Activated effector memory CD4-positive, alpha-beta T cell treated with anti-CD3 and anti-CD28 coated beads, Interleukin-2, amount 50 U/mL, for 16 hours (primary cell): ENCODE measurements at regions not wholly inside any gene's neighbourhood (a gene's known extent, or its start where the extent isn't known, plus 50 kb on each side); places are given as distances from the start of the nearest gene placed in this dataset.

Experiments
- DNase-seq: peaks from one replicate; pipeline ENCODE4 v3.0.0-alpha.2; 2020

GRCh38 chr1:39141925-39142324, 62.6 kb upstream of the MACF1 start:
- DNase-seq = no peak

GRCh38 chr1:39142401-39143060, 62.0 kb upstream of the MACF1 start:
- DNase-seq = no peak

GRCh38 chr1:39144924-39145323, 59.6 kb upstream of the MACF1 start:
- DNase-seq = no peak

- no peak for DNase-seq
These were observed 59.0 kb upstream of the MACF1 start for GRCh38 chr1:39145331-39145965.

GRCh38 chr1:39146681-39147080, 57.8 kb upstream of the MACF1 start:
- no peak for DNase-seq

GRCh38 chr1:39147099-39148025, 57.1 kb upstream of the MACF1 start:
- DNase-seq = no peak

GRCh38 chr1:39148942-39149341, 55.6 kb upstream of the MACF1 start:
- DNase-seq = no peak

GRCh38 chr1:39149509-39149908, 55.0 kb upstream of the MACF1 start:
- DNase-seq = no peak

GRCh38 chr1:39150779-39151178, 53.7 kb upstream of the MACF1 start:
- no peak for DNase-seq

- no peak for DNase-seq
These were observed 53.2 kb upstream of the MACF1 start for GRCh38 chr1:39151267-39151666.

GRCh38 chr1:39152923-39153322, 51.6 kb upstream of the MACF1 start:
- no peak for DNase-seq

- DNase-seq = no peak
These were observed 50.8 kb upstream of the MACF1 start for GRCh38 chr1:39153684-39154083.

GRCh38 chr1:39154553-39155421, 49.7 kb upstream of the MACF1 start:
- no peak for DNase-seq
